ENCODE measurements at regions not wholly inside any gene's neighbourhood (a gene's known extent, or its start where the extent isn't known, plus 50 kb on each side); places are given as distances from the start of the nearest gene placed in this dataset.
"Not testable (repeated sequence)": the region's sequence is repeated elsewhere in the genome, so short reads cannot be mapped to it uniquely, and the experiment has no call there.

DNA sequence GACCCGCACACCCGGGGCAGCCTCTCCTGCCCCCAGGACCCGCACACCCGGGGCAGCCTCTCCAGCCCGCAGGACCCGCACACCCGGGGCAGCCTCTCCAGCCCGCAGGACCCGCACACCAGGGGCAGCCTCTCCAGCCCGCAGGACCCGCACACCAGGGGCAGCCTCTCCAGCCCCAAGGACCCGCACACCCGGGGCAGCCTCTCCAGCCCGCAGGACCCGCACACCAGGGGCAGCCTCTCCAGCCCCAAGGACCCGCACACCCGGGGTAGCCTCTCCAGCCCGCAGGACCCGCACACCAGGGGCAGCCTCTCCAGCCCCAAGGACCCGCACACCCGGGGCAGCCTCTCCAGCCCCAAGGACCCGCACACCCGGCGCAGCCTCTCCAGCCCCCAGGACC lies 108.5 kb downstream of the PDGFA start:
- TF ChIP-seq, protein P1, sequence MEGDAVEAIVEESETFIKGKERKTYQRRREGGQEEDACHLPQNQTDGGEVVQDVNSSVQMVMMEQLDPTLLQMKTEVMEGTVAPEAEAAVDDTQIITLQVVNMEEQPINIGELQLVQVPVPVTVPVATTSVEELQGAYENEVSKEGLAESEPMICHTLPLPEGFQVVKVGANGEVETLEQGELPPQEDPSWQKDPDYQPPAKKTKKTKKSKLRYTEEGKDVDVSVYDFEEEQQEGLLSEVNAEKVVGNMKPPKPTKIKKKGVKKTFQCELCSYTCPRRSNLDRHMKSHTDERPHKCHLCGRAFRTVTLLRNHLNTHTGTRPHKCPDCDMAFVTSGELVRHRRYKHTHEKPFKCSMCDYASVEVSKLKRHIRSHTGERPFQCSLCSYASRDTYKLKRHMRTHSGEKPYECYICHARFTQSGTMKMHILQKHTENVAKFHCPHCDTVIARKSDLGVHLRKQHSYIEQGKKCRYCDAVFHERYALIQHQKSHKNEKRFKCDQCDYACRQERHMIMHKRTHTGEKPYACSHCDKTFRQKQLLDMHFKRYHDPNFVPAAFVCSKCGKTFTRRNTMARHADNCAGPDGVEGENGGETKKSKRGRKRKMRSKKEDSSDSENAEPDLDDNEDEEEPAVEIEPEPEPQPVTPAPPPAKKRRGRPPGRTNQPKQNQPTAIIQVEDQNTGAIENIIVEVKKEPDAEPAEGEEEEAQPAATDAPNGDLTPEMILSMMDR (IDR thresholded peaks at IDR 0.05; ENCODE audit: low read length), result not testable (repeated sequence)
- TF ChIP-seq EZH2 (optimal IDR thresholded peaks at IDR 0.05; ENCODE audit: low read depth, low read length); EZH2phosphoT487 (IDR thresholded peaks at IDR 0.05; ENCODE audit: low read length): not testable (repeated sequence)
